Fibroblast of skin of right quadriceps (primary cell): ENCODE measurements at regions not wholly inside any gene's neighbourhood (a gene's known extent, or its start where the extent isn't known, plus 50 kb on each side); places are given as distances from the start of the nearest gene placed in this dataset.

ENCODE experiments used
- DNase-seq: peaks from one replicate; pipeline ENCODE4 v3.0.0-alpha.2; 2013

GRCh38 chr1:42033629-42034028 lies 114.9 kb upstream of the HIVEP3 start:
- no peak for DNase-seq

- no peak for DNase-seq
Observed at GRCh38 chr1:42017730-42018129, 99.0 kb upstream of the HIVEP3 start.

- no peak for DNase-seq
Observed at GRCh38 chr1:42017259-42017658, 98.5 kb upstream of the HIVEP3 start.

- DNase-seq: no peak
Observed at GRCh38 chr1:42014823-42015222, 96.1 kb upstream of the HIVEP3 start.

GRCh38 chr1:42013881-42014470 lies 95.3 kb upstream of the HIVEP3 start:
- no peak for DNase-seq

- DNase-seq: no peak
Observed at GRCh38 chr1:42012852-42013251, 94.1 kb upstream of the HIVEP3 start.

DNA sequence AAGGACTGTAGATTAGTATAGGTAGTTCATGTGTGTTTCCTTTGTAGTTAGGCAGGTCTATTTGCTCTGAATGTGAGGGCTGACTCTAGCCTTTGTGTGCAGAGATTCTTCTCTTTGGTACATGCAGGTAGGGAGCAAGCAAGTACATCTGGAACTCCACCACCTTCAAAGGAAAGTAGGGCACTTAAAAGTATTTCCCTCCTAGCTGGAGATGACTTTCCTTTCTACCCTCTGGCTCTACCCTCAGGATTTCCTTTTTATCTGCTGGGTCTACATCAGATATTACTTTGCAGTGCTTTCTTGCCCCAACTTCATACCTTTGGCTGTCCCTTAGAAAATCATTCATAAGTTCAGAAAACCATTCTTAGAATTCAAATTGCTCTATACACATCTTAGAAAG lies 91.7 kb upstream of the HIVEP3 start:
- DNase-seq: no peak

- no peak for DNase-seq
Observed at GRCh38 chr1:42008264-42008663, 89.5 kb upstream of the HIVEP3 start.

DNA sequence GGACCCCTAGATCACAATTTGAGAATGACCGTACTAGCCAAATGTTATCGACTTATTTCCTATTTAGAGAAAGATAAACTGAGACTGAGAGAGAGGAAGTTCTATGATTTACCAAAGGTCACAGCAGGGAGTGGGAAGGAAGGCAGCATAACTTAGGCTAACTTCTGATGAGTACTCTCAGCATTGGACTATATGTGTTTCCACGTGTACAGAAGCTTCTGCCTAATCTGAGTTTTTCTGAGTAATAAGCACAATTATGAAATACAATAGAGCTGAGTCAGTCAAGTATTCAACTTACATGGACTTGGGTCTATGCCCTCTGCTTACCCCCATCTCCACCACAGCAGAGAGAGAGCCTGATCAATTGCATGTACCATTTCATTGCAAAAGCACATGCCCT lies 88.1 kb upstream of the HIVEP3 start:
- peak; percentile 11 for DNase-seq

GRCh38 chr1:42006093-42006492 lies 87.4 kb upstream of the HIVEP3 start:
- no peak for DNase-seq

GRCh38 chr1:42005530-42005929 lies 86.8 kb upstream of the HIVEP3 start:
- DNase-seq: no peak

- no peak for DNase-seq
Observed at GRCh38 chr1:42004860-42005259, 86.1 kb upstream of the HIVEP3 start.

GRCh38 chr1:42004322-42004721 lies 85.6 kb upstream of the HIVEP3 start:
- DNase-seq: no peak

GRCh38 chr1:42003433-42003832 lies 84.7 kb upstream of the HIVEP3 start:
- DNase-seq: no peak

GRCh38 chr1:42002220-42002619 lies 83.5 kb upstream of the HIVEP3 start:
- DNase-seq: no peak

DNA sequence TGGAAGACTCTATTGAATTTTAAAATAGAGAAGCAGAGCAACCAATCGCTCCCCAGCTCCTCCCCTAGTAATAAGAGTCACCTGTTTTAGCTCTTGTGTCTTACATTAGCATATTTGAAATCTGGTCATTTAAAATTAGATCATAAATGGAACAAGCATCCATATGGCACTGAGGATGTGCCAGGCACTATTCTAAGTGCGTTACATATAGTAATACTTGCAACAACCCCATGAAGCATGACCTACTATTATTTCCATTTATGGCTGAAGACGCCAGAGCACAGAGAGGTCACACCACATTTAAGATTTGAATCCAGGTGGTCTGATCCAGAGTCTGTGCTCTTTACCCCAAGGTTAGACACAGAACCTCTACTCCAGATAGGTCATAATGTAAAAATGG lies 82.0 kb upstream of the HIVEP3 start:
- no peak for DNase-seq

DNA sequence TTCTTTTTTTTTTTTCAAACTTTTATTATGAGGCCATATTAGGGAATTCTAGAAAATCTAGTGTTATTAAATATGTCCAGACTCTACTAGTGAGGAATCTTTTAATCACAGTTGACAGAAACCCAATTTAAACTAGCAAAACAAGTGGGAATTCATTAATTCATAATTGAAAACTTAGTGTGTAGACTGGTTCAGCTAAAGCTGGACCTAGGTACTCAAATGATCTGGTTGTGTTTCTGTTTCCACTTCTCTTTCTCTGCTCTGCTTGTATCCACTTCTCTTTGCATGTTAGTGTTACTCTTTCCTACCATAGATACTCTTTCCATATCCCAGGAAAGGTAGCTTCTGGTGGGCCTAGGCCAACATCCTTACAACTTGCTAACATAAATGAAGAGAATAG lies 81.2 kb upstream of the HIVEP3 start:
- no peak for DNase-seq

DNA sequence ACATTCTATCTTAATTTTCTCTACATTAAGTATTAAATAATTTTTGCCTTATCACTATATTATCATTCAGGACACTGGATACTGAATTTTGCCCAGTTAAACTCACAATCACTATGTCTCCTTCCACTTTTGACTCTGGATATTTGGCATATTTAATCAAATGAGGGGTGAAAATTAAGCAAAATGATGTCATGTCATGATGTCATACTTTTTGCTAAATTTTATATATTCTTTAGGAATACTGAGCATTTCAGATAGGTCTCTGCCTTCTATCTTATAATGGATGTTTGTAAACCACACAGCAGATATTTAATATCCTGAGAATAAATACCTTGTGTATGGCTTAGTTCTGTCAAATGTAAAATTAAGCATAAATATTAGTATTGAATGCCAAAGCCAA lies 79.5 kb upstream of the HIVEP3 start:
- no peak for DNase-seq

DNA sequence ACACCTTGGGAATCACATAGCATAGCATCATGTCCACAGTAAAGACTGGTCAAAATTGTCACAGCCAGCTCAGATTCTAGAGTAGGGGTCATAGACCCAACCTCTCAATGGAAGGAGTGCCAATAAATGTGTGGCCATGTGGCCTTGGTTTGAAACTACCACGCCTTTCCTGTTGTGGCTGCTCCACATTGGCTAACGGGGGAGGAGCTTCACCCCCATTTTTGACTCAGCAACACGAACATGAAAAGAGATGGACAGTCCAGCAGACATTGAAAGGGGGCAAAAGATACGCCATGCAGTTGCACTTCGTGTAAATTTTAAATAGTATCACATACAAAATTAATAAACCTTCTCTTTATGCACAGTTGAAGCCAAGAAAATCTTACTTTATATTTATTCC lies 78.4 kb upstream of the HIVEP3 start:
- DNase-seq: no peak

DNA sequence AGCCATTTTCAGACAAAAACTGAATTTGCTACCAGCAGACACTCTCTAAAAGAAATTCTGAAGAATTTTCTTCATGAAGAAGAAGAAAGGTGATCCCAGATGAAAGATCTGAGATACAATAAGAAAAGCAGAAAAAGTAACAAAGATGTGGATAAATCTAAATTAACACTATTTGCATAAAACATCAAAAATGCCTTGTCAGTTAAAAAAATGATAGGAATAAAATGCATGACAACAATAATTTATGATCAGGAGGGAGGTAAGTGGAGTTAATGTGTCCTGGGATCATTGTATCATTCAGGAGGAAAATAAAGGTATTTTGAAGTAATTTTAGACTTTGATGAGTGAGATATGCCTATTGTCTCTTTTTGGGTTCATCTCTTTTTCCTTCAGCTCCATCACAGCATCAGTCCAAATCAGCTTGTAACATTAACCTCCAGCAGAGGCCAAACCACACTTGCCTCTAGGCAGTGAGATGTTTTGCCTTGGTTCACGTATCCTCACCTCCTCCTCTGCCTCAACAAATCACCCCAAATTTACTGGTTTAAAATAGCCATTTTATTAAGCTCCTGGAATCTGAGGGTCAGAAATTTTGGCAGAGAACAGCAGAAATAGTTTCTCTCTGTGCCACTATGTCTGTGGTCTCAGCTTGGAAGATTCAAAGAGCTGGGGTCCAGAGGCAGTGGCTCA lies 76.9 kb upstream of the HIVEP3 start:
- DNase-seq: no peak

GRCh38 chr1:41994195-41994894 lies 75.6 kb upstream of the HIVEP3 start:
- no peak for DNase-seq

DNA sequence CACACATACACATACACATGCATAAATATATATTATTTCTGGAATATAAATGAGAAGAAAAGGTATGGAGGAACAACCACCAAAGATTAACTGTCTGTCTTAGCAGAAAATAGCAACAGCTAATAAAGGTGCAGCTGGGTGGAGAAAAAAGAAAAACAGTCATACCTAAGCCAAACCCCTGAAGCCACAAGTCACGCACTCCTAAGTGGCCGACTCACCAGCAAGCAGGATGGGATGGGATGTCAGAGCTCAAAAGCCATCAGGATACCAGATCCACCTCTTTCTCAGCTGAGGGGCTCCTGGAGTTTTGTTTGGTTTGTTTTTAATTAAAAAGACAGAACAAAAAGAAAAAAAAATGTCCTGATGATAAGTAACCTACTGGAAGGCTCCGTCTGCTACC lies 64.7 kb upstream of the HIVEP3 start:
- DNase-seq: no peak

DNA sequence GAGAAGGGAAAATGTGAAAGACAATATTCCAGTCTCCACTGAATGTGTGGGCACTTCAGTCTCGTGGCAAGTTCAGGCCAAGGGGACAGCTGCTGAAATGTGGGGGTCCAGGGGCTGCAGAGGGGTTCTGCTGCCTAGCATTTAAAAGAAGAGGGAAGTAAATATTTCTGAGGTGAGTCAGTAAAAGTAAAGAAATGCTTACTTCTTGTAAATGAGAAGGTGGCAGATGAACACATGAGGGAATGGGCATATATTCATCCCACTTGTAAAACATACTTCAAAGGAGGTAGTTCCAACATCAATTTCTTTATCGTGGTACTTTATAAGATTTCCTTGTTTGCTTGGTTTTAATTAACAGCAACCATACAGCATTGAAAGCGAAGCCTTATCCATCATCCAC lies 63.1 kb upstream of the HIVEP3 start:
- DNase-seq: no peak

DNA sequence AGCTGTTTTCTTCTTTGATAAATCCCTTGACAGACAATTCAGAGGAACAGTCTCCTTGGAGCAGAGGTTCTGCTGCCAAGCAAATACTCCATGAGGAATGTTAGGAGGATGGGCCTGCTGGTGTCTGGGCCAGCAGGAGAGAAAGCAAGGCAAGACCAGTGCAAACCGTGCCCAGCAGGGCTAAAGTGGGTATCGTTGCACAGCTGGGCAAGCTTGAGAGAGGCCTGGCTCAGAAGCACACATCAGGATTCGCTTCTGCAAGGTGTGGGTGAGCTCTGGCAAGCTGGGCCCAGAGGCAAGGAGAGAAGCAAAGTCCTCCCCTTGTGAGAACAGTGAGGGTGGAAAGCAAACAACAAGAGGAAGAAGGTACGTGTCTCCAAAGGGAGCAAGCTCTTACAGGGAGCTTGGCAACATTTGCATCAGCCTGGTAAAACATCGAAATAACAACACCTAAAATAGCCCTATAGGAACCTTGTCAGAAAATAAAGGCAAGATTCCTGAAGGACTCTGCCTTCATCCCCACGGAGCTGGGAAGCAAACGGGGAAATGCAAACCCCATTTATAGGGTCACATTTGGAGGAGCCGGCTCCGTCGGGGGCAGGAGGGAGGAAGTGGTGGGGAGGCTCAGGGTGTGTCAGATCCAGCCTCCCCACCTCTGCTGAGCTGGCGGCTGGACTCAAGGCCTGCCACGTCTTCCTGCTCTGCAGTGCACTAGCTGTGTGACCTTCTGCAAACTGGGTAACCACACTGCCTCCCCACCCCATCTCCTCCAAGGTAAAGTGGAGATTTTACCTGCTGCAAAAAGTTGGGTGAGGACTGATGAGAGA lies 62.3 kb upstream of the HIVEP3 start:
- no peak for DNase-seq
